Liver (tissue), 8 donors: ENCODE measurements at regions not wholly inside any gene's neighbourhood (a gene's known extent, or its start where the extent isn't known, plus 50 kb on each side); places are given as distances from the start of the nearest gene placed in this dataset.

Experiments used
- DNase-seq: peaks from one replicate; pipeline ENCODE4 v3.0.0-alpha.2; 2017; ENCODE audit warnings: low spot score
- H3K27ac ChIP-seq, 2 donors: one replicate each; pipeline ENCODE4 v1.7.0; 2013; ENCODE audit warnings: inconsistent platforms in 2 of 2, low read length in 2 of 2, control low read depth in 1 of 2, low read depth in 1 of 2, mild to moderate bottlenecking in 1 of 2
- H3K27me3 ChIP-seq, 4 donors: one replicate each; pipeline versions ENCODE4 v1.6.1 to v1.7.0; 2013; ENCODE audit warnings: low read length in 3 of 4, inconsistent platforms in 1 of 4, mild to moderate bottlenecking in 1 of 4, moderate library complexity in 1 of 4; ENCODE audit not compliant: control insufficient read depth in 4 of 4, insufficient read depth in 4 of 4
- H3K36me3 ChIP-seq, 4 donors: one replicate each; pipeline versions ENCODE4 v1.6.1 to v1.7.0; 2013; ENCODE audit warnings: low read length in 3 of 4, mild to moderate bottlenecking in 3 of 4, low read depth in 1 of 4, moderate library complexity in 1 of 4; ENCODE audit not compliant: control insufficient read depth in 4 of 4, insufficient read depth in 3 of 4
- H3K4me1 ChIP-seq, 4 donors: one replicate each; pipeline versions ENCODE4 v1.6.1 to v1.7.0; 2013; ENCODE audit warnings: low read length in 3 of 4, mild to moderate bottlenecking in 3 of 4, moderate library complexity in 1 of 4; ENCODE audit not compliant: control insufficient read depth in 4 of 4, insufficient read depth in 4 of 4
- H3K4me3 ChIP-seq, 3 donors: one replicate each; pipeline versions ENCODE4 v1.6.1 to v1.7.0; 2013; ENCODE audit warnings: low read length in 3 of 3, control low read depth in 1 of 3, low read depth in 1 of 3, mild to moderate bottlenecking in 1 of 3
- H3K9ac ChIP-seq, 2 donors: one replicate each; pipeline ENCODE4 v1.7.0; 2013; ENCODE audit warnings: low read length in 2 of 2, mild to moderate bottlenecking in 2 of 2, moderate library complexity in 2 of 2, control low read depth in 1 of 2, low read depth in 1 of 2
- H3K9me3 ChIP-seq, 4 donors: one replicate each; pipeline versions ENCODE4 v1.6.1 to v1.7.0; 2013; ENCODE audit warnings: low read length in 3 of 4; ENCODE audit not compliant: control insufficient read depth in 4 of 4
- ATF3 ChIP-seq: IDR thresholded peaks from 2 replicates; pipeline ENCODE4 v1.6.1; 2016; ENCODE audit warnings: antibody characterized with exemption
- CTCF ChIP-seq: fragments of 150-350 bp; IDR thresholded peaks from 2 replicates; pipeline ENCODE4 v1.5.1; 2017; ENCODE audit warnings: improper control_type of control experiment, low read depth, low read length; ENCODE audit not compliant: missing input control
- EGR1 ChIP-seq, 2 donors: IDR thresholded peaks; 2 replicates each; pipeline ENCODE4 v1.6.1; 2016 to 2018; ENCODE audit warnings: antibody characterized with exemption in 2 of 2, low read depth in 2 of 2
- FOXA1 ChIP-seq: IDR thresholded peaks from 2 replicates; pipeline ENCODE4 v1.6.1; 2016; ENCODE audit warnings: antibody characterized with exemption
- FOXA2 ChIP-seq: IDR thresholded peaks from 2 replicates; pipeline ENCODE4 v1.6.1; 2016; ENCODE audit warnings: antibody characterized with exemption
- GABPA ChIP-seq, 2 donors: IDR thresholded peaks in 1 of 2; conservative IDR thresholded peaks in 1 of 2; 2 replicates each; pipeline ENCODE4 v1.6.1; 2016; ENCODE audit warnings: antibody characterized with exemption in 2 of 2, mild to moderate bottlenecking in 1 of 2, moderate library complexity in 1 of 2
- HNF4A ChIP-seq, 2 donors: conservative IDR thresholded peaks; 2 replicates each; pipeline ENCODE4 v1.6.1; 2016; ENCODE audit warnings: antibody characterized with exemption in 2 of 2, mild to moderate bottlenecking in 2 of 2
- HNF4G ChIP-seq: IDR thresholded peaks from 2 replicates; pipeline ENCODE4 v1.6.1; 2016; ENCODE audit warnings: antibody characterized with exemption
- JUND ChIP-seq, 2 donors: IDR thresholded peaks; 2 replicates each; pipeline ENCODE4 v1.6.1; 2016; ENCODE audit warnings: antibody characterized with exemption in 2 of 2
- MAX ChIP-seq: IDR thresholded peaks from 2 replicates; pipeline ENCODE4 v1.6.1; 2016; ENCODE audit warnings: antibody characterized with exemption
- RAD21 ChIP-seq, 2 donors: IDR thresholded peaks; 2 replicates each; pipeline ENCODE4 v1.6.1; 2016; ENCODE audit warnings: antibody characterized with exemption in 2 of 2, mild to moderate bottlenecking in 2 of 2
- REST ChIP-seq: IDR thresholded peaks from 2 replicates; pipeline ENCODE4 v1.6.1; 2016; ENCODE audit warnings: antibody characterized with exemption, mild to moderate bottlenecking
- RXRA ChIP-seq, 2 donors: IDR thresholded peaks; 2 replicates each; pipeline ENCODE4 v1.6.1; 2017 to 2018; ENCODE audit warnings: antibody characterized with exemption in 2 of 2, mild to moderate bottlenecking in 1 of 2
- TAF1 ChIP-seq: conservative IDR thresholded peaks from 2 replicates; pipeline ENCODE4 v1.6.1; 2016; ENCODE audit warnings: antibody characterized with exemption, mild to moderate bottlenecking
- YY1 ChIP-seq: IDR thresholded peaks from 2 replicates; pipeline ENCODE4 v1.6.1; 2016; ENCODE audit warnings: antibody characterized with exemption, mild to moderate bottlenecking
- ZBTB33 ChIP-seq: IDR thresholded peaks from 2 replicates; pipeline ENCODE4 v1.6.1; 2016; ENCODE audit warnings: antibody characterized with exemption
- WGBS: extraction: QIAGEN DNeasy Blood & Tissue Kit; methylation state at CpG from one replicate; pipeline ENCODE4 v1.1.7; 2013; 5-methylcytosine and 5-hydroxymethylcytosine counted together
- donor health status: healthy.
- donor health status: healthy.
- donor health status: healthy.
- donor health status: healthy.
- donor health status: healthy.

- 88% methylated on average over 1 of the region's 1 CpG for WGBS
- Histone ChIP-seq H3K36me3 (no peaks in the 10 kb centered on the region), H3K4me1 (peaks cover 0 to 19% (median under 1%) of the 10 kb centered on the region in 4 donors), H3K9ac (no peak overlapping the region), H3K4me3 (no peak overlapping the region), H3K27me3 (no peaks in the 10 kb centered on the region), H3K27ac (no peak overlapping the region), H3K9me3 (no peaks in the 10 kb centered on the region)
- DNase-seq, result no peak
- no peak for TF ChIP-seq MAX
- no peak for TF ChIP-seq GABPA (IDR thresholded peaks at IDR 0.05 in 1 of 2, conservative IDR thresholded peaks at IDR 0.05 in 1 of 2)
- no peak for TF ChIP-seq ATF3
- TF ChIP-seq HNF4A (conservative IDR thresholded peaks at IDR 0.05), result no peak
- TF ChIP-seq YY1, result no peak
- TF ChIP-seq REST, result no peak
- TF ChIP-seq RAD21 (IDR thresholded peaks at IDR 0.05), result no peak
- TF ChIP-seq HNF4G, result no peak
- TF ChIP-seq TAF1, result no peak
- no peak for TF ChIP-seq FOXA2
- TF ChIP-seq JUND (IDR thresholded peaks at IDR 0.05), result no peak
- no peak for TF ChIP-seq FOXA1
- no peak for TF ChIP-seq EGR1 (IDR thresholded peaks at IDR 0.05; ENCODE audit: low read depth in 2 of 2)
- no peak for TF ChIP-seq CTCF
- TF ChIP-seq RXRA (IDR thresholded peaks at IDR 0.05), result no peak
- TF ChIP-seq ZBTB33, result no peak
These were observed 191.7 kb downstream of the TTLL7 start for GRCh38 chr1:83807231-83807630.

GRCh38 chr1:83805921-83806320, 193.0 kb downstream of the TTLL7 start:
- 90% methylated on average over 4 of the region's 4 CpGs for WGBS
- TF ChIP-seq ZBTB33, result no peak
- TF ChIP-seq HNF4G, result no peak
- TF ChIP-seq ATF3, result no peak
- H3K4me1 ChIP-seq, result peaks cover 0 to 27% (median 2%) of the 10 kb centered on the region in 4 donors
- H3K27ac ChIP-seq, result no peak overlapping the region
- no peak overlapping the region for H3K9ac ChIP-seq
- no peaks in the 10 kb centered on the region for H3K36me3 ChIP-seq
- no peaks in the 10 kb centered on the region for H3K9me3 ChIP-seq
- DNase-seq, result no peak
- no peaks in the 10 kb centered on the region for H3K27me3 ChIP-seq
- H3K4me3 ChIP-seq, result no peak overlapping the region
